Naive thymus-derived CD4-positive, alpha-beta T cell (primary cell): ENCODE measurements at regions not wholly inside any gene's neighbourhood (a gene's known extent, or its start where the extent isn't known, plus 50 kb on each side); places are given as distances from the start of the nearest gene placed in this dataset.

Experiments
- ATAC-seq: fragments of 150-1000 bp; cut with Tn5 transposase; 2 replicates; pipeline ENCODE4 v1.10.0; 2021; ENCODE audit warnings: mild to moderate bottlenecking, moderate library complexity
- CTCF ChIA-PET: fragments of 350-600 bp; sonication (Branson Sonifier 250); formaldehyde crosslinking; loops from one replicate; lab custom pipeline; 2021; ENCODE audit warnings: antibody characterized with exemption; lab: Charles Lee
- POLR2A ChIA-PET: fragments of 350-600 bp; sonication (Branson Sonifier 250); formaldehyde crosslinking; loops from one replicate; lab custom pipeline; 2021; ENCODE audit warnings: antibody characterized with exemption, inconsistent platforms; lab: Charles Lee
- DNase-seq, 9 donors: peaks; one replicate each; pipeline versions ENCODE4 v3.0.0 to v3.0.0-alpha.2; 2020 to 2022; ENCODE audit warnings: mixed read lengths in 1 of 9
- H3K27ac ChIP-seq: one replicate; pipeline ENCODE4 v1.7.0; 2013; ENCODE audit warnings: mild to moderate bottlenecking, low read depth, low read length, moderate library complexity
- H3K27me3 ChIP-seq, 2 donors: one replicate each; pipeline ENCODE4 v1.7.0; 2013; ENCODE audit warnings: low read length in 2 of 2, mild to moderate bottlenecking in 2 of 2, moderate library complexity in 2 of 2; ENCODE audit not compliant: control insufficient read depth in 2 of 2, insufficient read depth in 2 of 2
- H3K36me3 ChIP-seq, 3 experiments: 1 replicate in 2 of 3; 2 replicates in 1 of 3; pipeline ENCODE4 v1.7.0; 2013; ENCODE audit warnings: low read length in 3 of 3, mild to moderate bottlenecking in 3 of 3, moderate library complexity in 1 of 3; ENCODE audit not compliant: insufficient read depth in 3 of 3, control insufficient read depth in 2 of 3
- H3K4me1 ChIP-seq, 2 donors: one replicate each; pipeline ENCODE4 v1.7.0; 2013; ENCODE audit warnings: low read length in 2 of 2, mild to moderate bottlenecking in 2 of 2, moderate library complexity in 1 of 2; ENCODE audit not compliant: control insufficient read depth in 2 of 2, insufficient read depth in 2 of 2
- H3K4me3 ChIP-seq: 2 replicates; pipeline ENCODE4 v1.7.0; 2013; ENCODE audit warnings: mild to moderate bottlenecking, low read length
- H3K9me3 ChIP-seq, 3 experiments: 1 replicate in 2 of 3; 2 replicates in 1 of 3; pipeline ENCODE4 v1.7.0; 2013; ENCODE audit warnings: low read length in 3 of 3; ENCODE audit not compliant: control insufficient read depth in 2 of 3
- H3K27ac Mint-ChIP-seq, 9 donors: one replicate each; pipeline ENCODE4 v1.8.0; 2020 to 2022; ENCODE audit warnings: mixed read lengths in 9 of 9, mild to moderate bottlenecking in 8 of 9, moderate library complexity in 5 of 9, inconsistent platforms in 2 of 9
- H3K27me3 Mint-ChIP-seq, 5 donors: one replicate each; pipeline ENCODE4 v1.8.0; 2021 to 2022; ENCODE audit warnings: mixed read lengths in 5 of 5, mild to moderate bottlenecking in 1 of 5
- H3K36me3 Mint-ChIP-seq, 5 donors: one replicate each; pipeline ENCODE4 v1.8.0; 2020 to 2022; ENCODE audit warnings: mixed read lengths in 5 of 5, mild to moderate bottlenecking in 3 of 5, inconsistent platforms in 1 of 5
- H3K4me1 Mint-ChIP-seq, 7 donors: one replicate each; pipeline ENCODE4 v1.8.0; 2020 to 2022; ENCODE audit warnings: mixed read lengths in 7 of 7, mild to moderate bottlenecking in 3 of 7, inconsistent platforms in 1 of 7
- H3K4me3 Mint-ChIP-seq, 10 donors: one replicate each; pipeline ENCODE4 v1.8.0; 2020 to 2022; ENCODE audit warnings: mild to moderate bottlenecking in 10 of 10, mixed read lengths in 10 of 10, moderate library complexity in 6 of 10, inconsistent platforms in 2 of 10
- H3K9me3 Mint-ChIP-seq, 11 donors: one replicate each; pipeline ENCODE4 v1.8.0; 2020 to 2022; ENCODE audit warnings: mixed read lengths in 11 of 11, mild to moderate bottlenecking in 4 of 11, inconsistent platforms in 1 of 11, moderate library complexity in 1 of 11
- intact Hi-C, 2 donors: fragments of 100-400 bp; cut with micrococcal nuclease; formaldehyde crosslinking; loops; one replicate each; pipeline ENCODE4 v1.15.1; 2023

DNA sequence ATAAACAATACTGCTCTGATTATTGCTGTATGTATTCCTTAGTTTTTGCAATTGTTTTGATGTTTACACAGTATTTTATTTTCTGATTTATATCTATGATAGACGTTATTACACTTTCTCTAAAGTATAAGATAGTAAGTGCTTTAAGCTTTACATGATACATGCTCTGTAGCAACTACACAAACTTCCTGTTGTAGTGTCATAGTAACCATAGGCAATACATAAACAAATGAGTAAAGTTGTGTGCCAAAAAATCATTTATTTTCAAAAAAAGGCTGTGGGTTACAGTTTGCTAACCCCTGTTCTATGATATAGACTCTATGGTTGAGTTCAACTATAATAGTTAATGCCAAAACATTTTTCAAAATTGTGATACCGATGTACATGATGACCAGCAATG lies 1156.4 kb downstream of the AMY1C start:
- no peak overlapping the region for H3K4me3 Mint-ChIP-seq
- peaks cover 5 to 38% (median 12%) of the 10 kb centered on the region in 11 donors for H3K9me3 Mint-ChIP-seq
- H3K4me1 ChIP-seq = no peaks in the 10 kb centered on the region
- H3K36me3 Mint-ChIP-seq = no peaks in the 10 kb centered on the region
- DNase-seq (no peak), ATAC-seq (no peak)
- POLR2A ChIA-PET = no interaction called here
- intact Hi-C loops = no loop called here
- H3K27ac Mint-ChIP-seq = no peak overlapping the region
- CTCF ChIA-PET = no interaction called here
- H3K27ac ChIP-seq = no peak overlapping the region
- H3K36me3 ChIP-seq = no peaks in the 10 kb centered on the region
- peaks cover 0 to 6% (median 0%) of the 10 kb centered on the region in 3 experiments for H3K9me3 ChIP-seq
- no peaks in the 10 kb centered on the region for H3K4me1 Mint-ChIP-seq
- H3K27me3 ChIP-seq = no peaks in the 10 kb centered on the region
- H3K27me3 Mint-ChIP-seq = no peaks in the 10 kb centered on the region
- no peak overlapping the region for H3K4me3 ChIP-seq

DNA sequence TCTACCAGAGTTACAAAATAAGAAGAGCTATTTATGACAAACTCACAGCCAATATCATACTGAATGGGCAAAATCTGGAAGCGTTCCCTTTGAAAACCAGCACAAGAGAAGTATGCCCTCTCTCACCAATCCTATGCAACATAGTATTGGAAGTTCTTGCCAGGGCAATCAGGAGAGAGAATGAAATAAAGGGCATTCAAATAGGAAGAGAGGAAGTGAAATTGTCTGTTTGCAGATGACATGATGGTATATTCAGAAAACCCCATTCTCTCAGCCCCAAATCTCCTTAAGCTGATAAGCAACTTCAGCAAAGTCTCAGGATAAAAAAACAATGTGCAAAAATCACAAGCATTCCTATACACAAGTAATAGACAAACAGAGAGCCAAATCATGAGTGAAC lies 1169.5 kb downstream of the AMY1C start:
- Histone ChIP-seq H3K4me1 (no peaks in the 10 kb centered on the region), H3K9me3 (peaks cover 0 to 5% (median 0%) of the 10 kb centered on the region in 3 experiments), H3K36me3 (no peaks in the 10 kb centered on the region), H3K27ac (no peak overlapping the region), H3K27me3 (no peaks in the 10 kb centered on the region), H3K4me3 (no peak overlapping the region)
- Mint-ChIP-seq H3K4me1 (peaks cover 0 to 2% (median 0%) of the 10 kb centered on the region in 7 donors), H3K27me3 (no peaks in the 10 kb centered on the region), H3K9me3 (peaks cover 4 to 43% (median 19%) of the 10 kb centered on the region in 11 donors), H3K4me3 (no peak overlapping the region), H3K36me3 (peaks cover 0 to 8% (median 0%) of the 10 kb centered on the region in 5 donors), H3K27ac (no peak overlapping the region)
- ChIA-PET CTCF (no interaction called here), POLR2A (no interaction called here)
- DNase-seq = no peak
- ATAC-seq = no peak
- intact Hi-C loops = no loop called here

DNA sequence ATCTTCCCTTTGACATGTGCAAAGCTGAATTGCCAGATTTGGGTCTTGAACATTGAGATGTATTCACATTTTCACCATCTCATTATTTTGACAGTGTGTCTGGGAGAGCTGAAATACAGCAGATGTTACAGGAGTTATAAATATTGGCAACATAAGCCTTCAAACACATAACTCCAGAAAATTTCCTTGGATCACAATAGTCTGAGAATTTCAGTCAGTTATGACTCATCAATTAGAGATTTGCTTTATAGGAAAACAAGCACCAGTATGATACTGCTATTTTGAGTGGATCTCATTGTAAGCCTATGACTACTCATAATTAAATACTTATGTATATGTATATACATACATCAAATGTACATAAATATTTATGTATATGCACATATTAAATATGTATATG lies 1171.8 kb downstream of the AMY1C start:
- H3K9me3 ChIP-seq = peaks cover 0 to 5% (median 0%) of the 10 kb centered on the region in 3 experiments
- peaks cover 0 to 8% (median 0%) of the 10 kb centered on the region in 5 donors for H3K36me3 Mint-ChIP-seq
- no peak overlapping the region for H3K27ac Mint-ChIP-seq
- ChIA-PET POLR2A (no interaction called here), CTCF (no interaction called here)
- no peaks in the 10 kb centered on the region for H3K4me1 ChIP-seq
- H3K4me3 ChIP-seq = no peak overlapping the region
- no peaks in the 10 kb centered on the region for H3K36me3 ChIP-seq
- peaks cover 6 to 34% (median 16%) of the 10 kb centered on the region in 11 donors for H3K9me3 Mint-ChIP-seq
- ATAC-seq = no peak
- DNase-seq = no peak
- H3K4me1 Mint-ChIP-seq = peaks cover 0 to 2% (median 0%) of the 10 kb centered on the region in 7 donors
- no peak overlapping the region for H3K27ac ChIP-seq
- H3K27me3 ChIP-seq = no peaks in the 10 kb centered on the region
- H3K4me3 Mint-ChIP-seq = no peak overlapping the region
- intact Hi-C loops = no loop called here
- no peaks in the 10 kb centered on the region for H3K27me3 Mint-ChIP-seq

- Histone ChIP-seq H3K36me3 (no peaks in the 10 kb centered on the region), H3K9me3 (no peaks in the 10 kb centered on the region), H3K4me3 (no peak overlapping the region), H3K27ac (no peak overlapping the region), H3K4me1 (no peaks in the 10 kb centered on the region), H3K27me3 (no peaks in the 10 kb centered on the region)
- ChIA-PET POLR2A (no interaction called here), CTCF (no interaction called here)
- DNase-seq (no peak), ATAC-seq (no peak)
- Mint-ChIP-seq H3K27ac (no peak overlapping the region), H3K27me3 (no peaks in the 10 kb centered on the region), H3K4me1 (peaks cover 0 to 2% (median 0%) of the 10 kb centered on the region in 7 donors), H3K9me3 (peaks cover 6 to 32% (median 13%) of the 10 kb centered on the region in 11 donors), H3K36me3 (peaks cover 0 to 8% (median 0%) of the 10 kb centered on the region in 5 donors), H3K4me3 (no peak overlapping the region)
- intact Hi-C loops = no loop called here
These were observed 1173.4 kb downstream of the AMY1C start for GRCh38 chr1:104923075-104923474.

DNA sequence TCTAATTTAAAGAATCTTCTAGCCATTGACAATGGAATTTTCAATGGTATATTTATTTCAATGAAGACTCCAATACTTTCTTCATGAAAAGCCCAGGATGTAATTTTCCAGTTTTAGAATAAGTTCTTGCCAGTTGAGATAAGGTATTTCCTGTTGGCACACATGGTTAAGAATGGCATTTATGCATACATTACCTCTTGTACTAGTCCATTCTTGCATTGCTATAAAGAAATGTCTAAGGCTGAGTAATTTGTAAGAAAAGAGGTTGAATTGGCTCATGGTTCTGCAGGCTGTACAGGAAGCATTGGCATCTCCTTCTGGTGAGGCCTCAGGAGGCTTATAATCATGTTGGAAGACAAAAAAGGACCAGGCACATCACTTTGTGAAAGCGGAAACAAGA lies 1179.6 kb downstream of the AMY1C start:
- no peaks in the 10 kb centered on the region for H3K4me1 Mint-ChIP-seq
- no peak overlapping the region for H3K4me3 ChIP-seq
- intact Hi-C loops = no loop called here
- H3K9me3 Mint-ChIP-seq = peaks cover 3 to 29% (median 18%) of the 10 kb centered on the region in 11 donors
- no peaks in the 10 kb centered on the region for H3K27me3 ChIP-seq
- H3K36me3 ChIP-seq = no peaks in the 10 kb centered on the region
- no peaks in the 10 kb centered on the region for H3K27me3 Mint-ChIP-seq
- peaks cover 0 to 22% (median 0%) of the 10 kb centered on the region in 3 experiments for H3K9me3 ChIP-seq
- H3K27ac Mint-ChIP-seq = no peak overlapping the region
- POLR2A ChIA-PET = no interaction called here
- H3K4me3 Mint-ChIP-seq = no peak overlapping the region
- no peak overlapping the region for H3K27ac ChIP-seq
- no peak for DNase-seq
- no peaks in the 10 kb centered on the region for H3K4me1 ChIP-seq
- no peak for ATAC-seq
- CTCF ChIA-PET = no interaction called here
- H3K36me3 Mint-ChIP-seq = peaks cover 0 to 5% (median 0%) of the 10 kb centered on the region in 5 donors

GRCh38 chr1:104932030-104932915 lies 1182.6 kb downstream of the AMY1C start:
- ATAC-seq (no peak), DNase-seq (no peak)
- Mint-ChIP-seq H3K9me3 (peaks cover 3 to 25% (median 14%) of the 10 kb centered on the region in 11 donors), H3K27ac (no peak overlapping the region), H3K36me3 (peaks cover 0 to 5% (median 0%) of the 10 kb centered on the region in 5 donors), H3K4me3 (no peak overlapping the region), H3K27me3 (no peaks in the 10 kb centered on the region), H3K4me1 (no peaks in the 10 kb centered on the region)
- H3K27me3 ChIP-seq = no peaks in the 10 kb centered on the region
- POLR2A ChIA-PET = no interaction called here
- CTCF ChIA-PET = no interaction called here
- H3K36me3 ChIP-seq = no peaks in the 10 kb centered on the region
- peaks cover 0 to 22% (median 0%) of the 10 kb centered on the region in 3 experiments for H3K9me3 ChIP-seq
- intact Hi-C loops = no loop called here
- H3K4me3 ChIP-seq = no peak overlapping the region
- H3K27ac ChIP-seq = no peak overlapping the region
- H3K4me1 ChIP-seq = no peaks in the 10 kb centered on the region
